ENCODE measurements at regions not wholly inside any gene's neighbourhood (a gene's known extent, or its start where the extent isn't known, plus 50 kb on each side); places are given as distances from the start of the nearest gene placed in this dataset.

DNA sequence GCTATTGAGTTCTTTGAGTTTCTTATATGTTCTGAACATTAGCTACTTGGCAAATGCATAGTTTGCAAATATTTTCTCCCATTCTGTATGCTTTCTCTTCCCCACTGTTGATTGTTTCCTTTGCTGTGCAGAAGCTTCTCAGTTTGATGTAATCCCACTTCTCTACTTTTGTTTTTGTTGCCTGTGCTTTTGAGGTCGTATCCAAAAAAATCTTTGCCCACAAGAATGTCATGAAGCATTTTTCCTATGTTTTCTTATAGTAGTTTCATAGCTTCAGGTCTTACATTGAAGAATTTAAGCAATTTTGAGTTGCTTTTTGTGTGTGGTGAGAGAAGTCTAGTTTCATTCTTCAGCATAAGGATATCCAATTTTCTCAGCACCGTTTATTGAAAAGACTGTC, 536.7 kb upstream of the ARGLU1 start:
- TF ChIP-seq, protein P1, sequence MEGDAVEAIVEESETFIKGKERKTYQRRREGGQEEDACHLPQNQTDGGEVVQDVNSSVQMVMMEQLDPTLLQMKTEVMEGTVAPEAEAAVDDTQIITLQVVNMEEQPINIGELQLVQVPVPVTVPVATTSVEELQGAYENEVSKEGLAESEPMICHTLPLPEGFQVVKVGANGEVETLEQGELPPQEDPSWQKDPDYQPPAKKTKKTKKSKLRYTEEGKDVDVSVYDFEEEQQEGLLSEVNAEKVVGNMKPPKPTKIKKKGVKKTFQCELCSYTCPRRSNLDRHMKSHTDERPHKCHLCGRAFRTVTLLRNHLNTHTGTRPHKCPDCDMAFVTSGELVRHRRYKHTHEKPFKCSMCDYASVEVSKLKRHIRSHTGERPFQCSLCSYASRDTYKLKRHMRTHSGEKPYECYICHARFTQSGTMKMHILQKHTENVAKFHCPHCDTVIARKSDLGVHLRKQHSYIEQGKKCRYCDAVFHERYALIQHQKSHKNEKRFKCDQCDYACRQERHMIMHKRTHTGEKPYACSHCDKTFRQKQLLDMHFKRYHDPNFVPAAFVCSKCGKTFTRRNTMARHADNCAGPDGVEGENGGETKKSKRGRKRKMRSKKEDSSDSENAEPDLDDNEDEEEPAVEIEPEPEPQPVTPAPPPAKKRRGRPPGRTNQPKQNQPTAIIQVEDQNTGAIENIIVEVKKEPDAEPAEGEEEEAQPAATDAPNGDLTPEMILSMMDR (IDR thresholded peaks at IDR 0.05; ENCODE audit: low read depth, low read length) = no peak
- TF ChIP-seq, protein P2, sequence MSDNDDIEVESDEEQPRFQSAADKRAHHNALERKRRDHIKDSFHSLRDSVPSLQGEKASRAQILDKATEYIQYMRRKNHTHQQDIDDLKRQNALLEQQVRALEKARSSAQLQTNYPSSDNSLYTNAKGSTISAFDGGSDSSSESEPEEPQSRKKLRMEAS (IDR thresholded peaks at IDR 0.05; ENCODE audit: low read depth, low read length) = no peak

Data from NB4 (cell line).